ENCODE measurements at regions not wholly inside any gene's neighbourhood (a gene's known extent, or its start where the extent isn't known, plus 50 kb on each side); places are given as distances from the start of the nearest gene placed in this dataset.

DNA sequence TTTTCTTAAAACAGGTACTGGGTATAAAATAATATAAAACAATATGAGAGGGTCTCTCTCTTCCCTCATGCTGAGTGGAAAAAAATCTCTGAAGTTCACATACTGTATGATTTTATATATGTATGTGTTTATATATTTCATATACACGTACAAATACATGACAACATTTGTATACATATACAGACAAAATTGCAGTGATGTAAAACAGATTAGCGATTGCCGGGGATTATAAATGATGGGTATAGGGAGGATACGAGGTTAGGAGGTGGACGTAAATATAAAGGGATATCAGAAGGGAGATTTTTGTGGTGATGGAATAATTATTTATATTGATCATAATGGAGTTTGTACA lies 194.8 kb upstream of the PRSS16 start:
- DNase-seq (ENCODE audit: low spot score), result no peak

DNA sequence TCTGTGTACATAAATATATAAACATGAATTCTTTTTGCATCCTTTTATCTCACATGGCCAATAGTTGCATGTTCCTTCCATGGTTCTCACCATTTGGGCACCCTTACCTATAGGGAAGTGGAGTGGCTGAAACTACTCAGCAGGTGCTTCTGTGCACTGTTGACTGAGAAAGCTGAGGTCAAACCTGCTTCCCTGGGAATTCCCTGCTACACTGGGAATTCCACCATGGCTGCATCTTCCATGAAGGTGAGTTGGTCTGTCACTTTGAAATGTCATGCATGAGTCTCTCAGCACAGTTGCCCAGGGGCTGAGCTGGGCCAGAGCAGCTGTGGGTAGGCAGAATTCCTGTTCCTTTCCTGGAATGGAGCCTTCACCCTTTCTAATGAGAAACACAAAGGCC lies 193.8 kb upstream of the PRSS16 start:
- no peak for DNase-seq (ENCODE audit: low spot score)

DNA sequence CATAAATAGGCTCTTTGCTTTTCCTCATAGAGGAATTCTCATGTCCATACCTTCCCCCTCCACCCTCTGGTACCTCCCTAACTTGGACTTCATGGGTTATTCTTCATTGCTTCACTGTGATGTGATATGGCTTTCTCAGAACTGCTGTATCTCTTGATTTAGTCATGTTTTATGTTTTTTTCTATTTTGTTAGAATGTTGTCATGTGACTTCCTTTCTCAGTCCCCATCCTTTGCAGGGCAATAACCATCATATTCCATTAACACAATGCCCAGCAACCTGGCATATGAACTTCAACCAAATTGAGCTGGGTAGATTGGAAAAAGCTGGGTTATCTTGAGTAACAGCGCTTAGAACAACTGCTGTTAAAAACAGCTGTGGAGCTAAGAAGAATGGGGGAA lies 190.9 kb upstream of the PRSS16 start:
- DNase-seq (ENCODE audit: low spot score), result no peak

DNA sequence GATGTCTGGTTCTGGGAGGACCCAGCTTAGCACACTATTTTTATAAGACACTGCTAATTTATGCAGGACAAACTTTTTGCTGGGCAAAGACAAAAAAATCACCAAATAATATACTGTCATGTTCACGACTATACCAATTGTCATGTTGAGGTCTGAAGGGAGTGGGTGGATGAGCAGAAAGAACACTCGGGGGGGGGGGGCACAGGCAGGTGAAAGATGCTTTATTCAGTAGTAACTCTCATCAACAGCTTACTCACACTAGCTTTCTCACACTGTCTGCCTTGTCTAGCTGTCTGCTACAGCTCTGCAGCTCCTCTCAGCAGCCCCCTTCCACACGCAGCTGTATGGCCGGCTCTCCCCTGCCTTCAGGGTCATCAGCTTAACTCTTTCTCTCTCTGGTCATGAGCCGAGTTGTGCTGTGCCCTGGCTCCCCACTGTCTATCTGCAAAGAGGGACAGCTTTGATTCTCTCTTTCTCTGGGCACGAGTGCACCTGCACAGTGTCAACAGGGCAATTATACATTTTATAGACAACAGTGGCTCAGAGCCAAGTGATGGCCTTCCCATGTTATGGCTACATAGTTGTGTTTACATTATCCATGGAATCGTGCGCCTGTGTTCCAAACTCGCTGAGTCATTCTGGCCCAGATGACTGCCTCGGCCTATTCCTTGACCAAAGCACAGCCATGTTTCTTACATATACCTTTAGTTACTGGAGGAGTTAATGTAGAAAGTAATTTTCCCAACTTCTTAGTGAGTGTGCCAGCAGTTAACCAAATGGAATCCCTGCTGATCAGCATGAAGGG lies 187.7 kb upstream of the PRSS16 start:
- DNase-seq (ENCODE audit: low spot score), result no peak

DNA sequence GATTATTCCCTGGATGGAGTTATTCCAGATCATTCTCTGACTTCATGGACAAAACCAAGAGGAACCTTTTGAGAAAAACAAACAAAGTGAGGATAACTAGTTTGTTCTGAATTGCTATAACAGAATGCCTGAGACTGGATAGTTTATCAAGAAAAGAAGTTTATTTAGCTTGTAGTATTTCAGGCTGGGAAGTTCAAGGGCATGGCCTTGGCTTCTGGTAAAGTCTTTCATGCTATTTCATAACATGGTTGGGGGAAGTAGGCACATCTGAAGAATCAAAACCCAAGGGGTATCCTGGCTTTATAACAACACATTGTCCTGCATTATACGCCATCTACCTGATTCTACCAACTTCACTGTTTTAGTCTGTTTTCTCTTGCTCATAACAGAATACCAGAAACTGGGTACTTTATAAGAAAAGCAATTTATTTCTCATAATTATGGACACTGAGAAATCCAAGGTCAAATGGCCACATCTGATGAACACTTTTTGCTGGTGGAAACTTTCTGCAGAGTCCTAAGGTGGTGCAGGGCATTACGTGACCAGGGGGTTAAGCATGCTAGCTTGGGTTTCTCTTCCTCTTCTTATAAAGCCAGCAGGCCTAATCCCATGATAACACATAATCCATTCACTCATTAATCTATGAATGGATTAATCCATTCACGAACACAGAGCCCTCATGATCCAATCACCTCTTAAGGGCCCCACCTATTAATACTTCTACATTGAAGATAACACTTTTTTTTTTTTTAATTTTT lies 186.1 kb upstream of the PRSS16 start:
- no peak for DNase-seq (ENCODE audit: low spot score)

DNA sequence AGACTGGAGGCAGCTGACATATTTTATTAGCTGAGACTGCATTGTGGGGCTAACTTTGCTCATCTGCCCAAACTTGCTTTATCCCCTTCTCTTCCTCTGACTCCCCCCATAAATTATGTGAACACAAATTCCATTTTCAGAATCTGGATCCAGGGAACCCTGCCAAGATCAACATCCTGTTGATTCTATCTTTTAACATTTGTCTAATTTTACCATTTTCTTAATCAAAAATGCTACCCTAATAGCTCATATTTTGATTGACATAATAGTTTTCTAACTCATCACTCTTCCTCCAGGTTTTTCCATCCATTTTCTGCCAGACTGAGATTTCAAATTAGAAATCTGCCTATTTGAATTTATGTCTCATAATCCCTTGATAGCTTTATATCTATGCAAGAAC lies 184.7 kb upstream of the PRSS16 start:
- DNase-seq (ENCODE audit: low spot score), result no peak

DNA sequence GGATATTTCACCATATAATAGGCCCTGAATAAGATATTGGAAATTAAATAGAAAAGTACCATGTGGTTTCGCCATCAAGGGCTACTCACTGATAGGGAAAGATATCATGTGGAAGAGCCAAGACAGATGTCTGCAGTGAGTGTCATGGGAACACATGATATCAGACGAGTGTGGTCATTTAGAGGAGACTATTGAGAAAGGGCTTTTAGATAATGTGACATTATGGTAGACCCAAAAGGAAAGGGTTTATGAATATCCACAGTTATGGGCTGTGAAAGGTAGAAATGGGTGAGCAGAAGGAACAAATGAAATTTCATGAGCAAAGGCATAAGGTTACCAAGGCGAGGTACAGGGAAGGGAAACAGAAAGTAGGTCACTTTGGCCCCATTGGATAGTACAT lies 182.3 kb upstream of the PRSS16 start:
- no peak for DNase-seq (ENCODE audit: low spot score)

DNA sequence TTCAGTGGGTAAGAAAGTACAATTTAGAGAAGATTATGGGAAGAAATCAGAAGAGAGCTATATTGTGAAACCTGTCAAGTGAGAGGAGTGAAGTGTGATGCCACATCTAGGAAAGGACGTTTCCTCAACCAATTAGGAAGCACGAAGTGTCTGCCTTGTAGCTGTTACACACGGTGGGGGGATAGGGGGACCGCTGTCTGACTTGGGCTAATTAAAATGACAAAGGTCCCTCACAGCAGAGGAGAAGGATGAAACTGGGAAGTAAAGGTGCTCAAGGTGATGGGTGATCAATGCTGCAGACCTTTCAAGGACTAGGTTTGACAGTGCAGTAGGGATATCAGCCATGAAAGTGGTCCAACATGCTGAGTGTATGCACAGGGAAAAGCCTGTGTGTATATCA lies 181.1 kb upstream of the PRSS16 start:
- no peak for DNase-seq (ENCODE audit: low spot score)

DNA sequence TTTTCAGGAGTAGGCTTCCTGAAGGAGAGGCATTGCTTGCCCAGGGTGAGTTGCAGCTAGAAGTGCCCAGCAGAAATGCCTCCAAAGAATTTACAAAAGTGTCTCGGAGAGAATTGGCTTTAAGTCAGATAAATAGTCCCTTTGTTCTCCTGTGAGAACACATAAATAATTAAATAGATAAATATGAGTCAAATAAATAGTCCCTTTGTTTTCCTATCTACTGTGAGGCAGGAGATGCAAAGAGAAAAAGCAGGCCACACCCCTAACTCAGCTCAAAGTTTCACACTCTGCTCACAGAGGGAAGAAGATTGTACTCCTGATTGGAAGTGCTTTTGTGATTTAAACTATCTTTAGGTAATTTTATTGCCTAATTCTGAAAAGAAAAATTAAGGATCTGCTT lies 180.7 kb upstream of the PRSS16 start:
- peak; percentile 49 for DNase-seq (ENCODE audit: low spot score)

DNA sequence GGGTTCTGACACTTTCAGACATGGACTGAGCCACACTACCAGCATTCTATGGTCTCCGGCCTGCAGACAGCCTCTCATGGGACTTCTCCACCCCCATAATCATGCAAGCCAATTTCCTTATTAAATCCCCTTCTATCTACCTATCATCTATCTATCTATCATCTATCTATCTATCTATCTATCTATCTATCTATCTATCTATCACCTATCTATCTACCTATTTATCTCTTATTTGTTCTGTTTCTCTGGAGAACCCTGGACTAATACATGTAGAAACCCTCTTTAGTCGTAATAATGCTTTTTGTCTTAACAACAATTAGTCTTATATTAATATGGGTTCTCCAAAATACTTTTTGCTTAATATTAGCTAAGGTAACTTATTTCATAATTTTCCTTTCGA lies 174.1 kb upstream of the PRSS16 start:
- DNase-seq (ENCODE audit: low spot score), result no peak

DNA sequence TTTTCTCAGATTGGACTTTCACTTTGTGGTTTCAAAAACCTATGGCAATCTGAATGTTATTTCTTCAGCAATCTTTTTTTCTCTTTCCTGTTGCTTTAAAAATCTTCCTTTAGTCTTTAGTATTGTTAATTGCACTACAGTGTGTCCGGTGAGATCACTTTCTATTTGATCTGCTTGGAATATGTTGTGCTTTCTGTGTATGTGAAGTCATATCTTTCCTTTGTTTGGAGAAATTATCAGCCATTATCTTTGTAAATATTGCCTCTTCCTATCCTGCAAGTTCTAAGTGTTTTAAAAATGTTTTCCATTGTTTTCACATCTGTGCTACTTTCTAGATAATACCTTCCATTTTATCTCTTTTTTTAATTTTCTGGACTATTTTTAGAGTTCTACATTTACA lies 171.4 kb upstream of the PRSS16 start:
- no peak for DNase-seq (ENCODE audit: low spot score)

DNA sequence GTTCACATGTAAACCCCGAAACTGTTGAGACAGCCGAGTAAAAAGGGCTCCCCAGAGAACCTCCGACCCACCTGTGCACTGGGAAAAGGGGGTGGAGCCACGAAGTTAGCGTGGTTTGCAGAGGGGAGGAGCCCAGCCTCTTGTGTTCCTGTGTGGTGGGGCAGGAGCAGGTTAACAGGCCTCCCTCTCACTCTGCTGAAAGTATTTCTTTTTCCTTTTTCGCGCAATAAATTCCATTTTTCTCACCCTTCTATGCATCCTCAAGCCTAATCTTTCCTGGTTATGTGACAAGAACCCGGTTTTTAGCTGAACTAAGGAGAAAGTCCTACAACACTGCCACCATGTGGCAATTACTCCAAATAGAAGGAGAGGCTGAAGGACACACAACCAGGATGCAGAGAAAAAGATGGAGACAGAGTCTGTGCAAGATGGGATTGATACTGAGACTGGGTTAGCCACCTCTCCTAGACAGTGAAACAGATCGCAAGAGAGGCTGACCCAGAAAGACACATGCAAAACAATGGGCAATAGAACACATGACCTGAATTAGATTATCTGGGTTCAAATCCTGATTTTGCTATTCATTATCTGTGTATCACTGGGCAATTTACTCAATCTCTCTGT lies 168.7 kb upstream of the PRSS16 start:
- peak; percentile 79 for DNase-seq (ENCODE audit: low spot score)

DNA sequence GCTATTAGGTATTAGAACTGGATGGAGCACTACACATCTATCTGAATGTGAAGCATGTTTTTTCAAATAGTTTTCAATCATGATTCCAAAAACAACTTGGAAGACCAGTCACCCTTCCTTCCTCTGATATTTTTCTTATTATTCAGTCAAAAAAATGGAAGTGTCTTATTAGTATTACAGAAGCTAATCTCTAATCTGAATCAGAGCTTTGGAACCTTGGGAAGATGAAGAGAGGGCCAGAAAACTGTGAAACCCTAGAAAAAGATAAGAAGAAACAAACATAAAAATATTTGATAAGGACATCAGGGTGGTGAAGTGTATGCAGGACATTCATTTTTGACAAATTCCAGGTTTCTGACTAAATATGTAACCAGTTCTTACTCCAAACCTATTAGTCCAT lies 166.3 kb upstream of the PRSS16 start:
- no peak for DNase-seq (ENCODE audit: low spot score)

DNA sequence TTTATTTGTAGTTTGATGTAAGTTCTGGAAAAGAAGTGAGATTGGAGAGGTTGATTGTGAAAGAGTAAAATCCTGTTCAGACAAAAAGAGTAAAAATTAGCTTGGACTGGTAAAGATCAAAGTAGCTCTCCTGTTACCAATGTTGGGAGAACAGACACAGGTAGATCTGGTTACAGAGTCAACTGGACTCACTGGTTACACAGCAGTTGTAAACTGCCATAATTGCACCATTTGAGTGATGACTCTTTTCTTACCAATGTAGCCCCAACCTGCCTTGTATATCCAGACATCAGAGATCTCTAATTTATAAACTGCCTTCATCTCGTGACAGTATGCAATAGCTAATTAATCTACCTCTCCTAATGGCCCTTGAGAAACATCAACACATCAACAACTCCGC lies 165.6 kb upstream of the PRSS16 start:
- DNase-seq (ENCODE audit: low spot score), result no peak

DNA sequence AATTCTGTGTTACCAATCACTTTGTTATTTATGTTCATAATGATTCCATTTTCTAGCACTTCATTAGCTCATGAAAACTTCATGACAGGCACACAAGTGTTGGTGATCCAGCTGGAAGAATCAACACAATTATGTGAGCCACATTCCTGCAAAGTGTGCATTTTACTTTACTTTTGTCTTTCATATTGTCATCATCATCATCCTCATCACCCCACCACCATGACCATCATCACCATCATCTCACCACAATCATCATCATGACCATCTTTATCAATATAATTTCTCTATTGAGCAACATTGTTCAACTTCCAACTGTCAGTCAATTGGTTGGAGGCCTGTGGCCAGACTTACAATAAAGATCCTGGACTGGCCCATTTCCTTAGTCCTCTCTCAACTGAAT lies 159.4 kb upstream of the PRSS16 start:
- DNase-seq (ENCODE audit: low spot score), result no peak

DNA sequence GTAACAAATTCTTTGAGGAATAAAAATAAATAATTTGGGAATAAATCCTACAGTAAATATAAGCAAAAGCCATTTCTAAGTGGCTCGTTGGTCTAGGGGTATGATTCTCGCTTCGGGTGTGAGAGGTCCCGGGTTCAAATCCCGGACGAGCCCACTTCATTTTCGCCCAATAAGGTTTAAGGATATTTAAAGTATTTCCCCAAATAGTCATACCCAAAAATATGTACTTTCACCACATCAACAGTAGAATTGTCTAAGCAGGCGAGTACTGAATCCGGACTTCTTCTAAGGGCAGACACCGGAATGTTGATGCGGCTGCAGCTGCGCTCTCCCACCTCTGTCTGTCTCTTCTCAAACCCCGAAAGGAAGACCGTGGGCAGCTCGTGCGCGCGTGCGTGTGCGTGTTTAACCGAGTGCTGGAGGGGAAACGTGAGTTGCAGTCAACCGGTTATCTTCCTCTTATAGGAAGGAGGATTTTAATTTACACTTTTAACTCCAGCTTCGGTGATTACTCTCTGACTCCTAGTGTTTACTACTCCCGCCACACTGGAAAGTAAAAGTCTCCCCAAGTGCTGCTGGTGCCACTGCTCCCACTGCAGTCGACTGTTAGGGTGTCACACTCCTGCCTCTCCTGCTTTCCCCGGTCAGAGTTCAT lies 155.7 kb upstream of the PRSS16 start:
- DNase-seq (ENCODE audit: low spot score), result peak; percentile 11

DNA sequence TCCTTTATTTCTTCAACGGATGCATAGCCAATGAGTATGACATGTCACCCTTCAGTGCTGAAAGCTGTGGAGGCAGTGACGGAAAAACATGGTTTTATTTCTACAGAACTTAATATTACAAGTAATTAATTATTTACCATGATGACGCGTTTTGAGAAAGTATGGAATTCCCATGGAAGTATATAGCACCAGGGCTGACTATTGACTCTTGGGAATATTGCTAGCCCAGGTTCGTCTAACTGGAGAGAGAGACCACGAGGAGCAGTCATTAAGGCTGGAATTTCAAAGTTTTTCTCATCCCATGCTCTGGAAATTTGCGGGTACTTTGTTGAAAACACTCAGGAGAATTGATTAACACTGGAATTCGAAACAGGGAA lies 155.2 kb upstream of the PRSS16 start:
- no peak for DNase-seq (ENCODE audit: low spot score)

DNA sequence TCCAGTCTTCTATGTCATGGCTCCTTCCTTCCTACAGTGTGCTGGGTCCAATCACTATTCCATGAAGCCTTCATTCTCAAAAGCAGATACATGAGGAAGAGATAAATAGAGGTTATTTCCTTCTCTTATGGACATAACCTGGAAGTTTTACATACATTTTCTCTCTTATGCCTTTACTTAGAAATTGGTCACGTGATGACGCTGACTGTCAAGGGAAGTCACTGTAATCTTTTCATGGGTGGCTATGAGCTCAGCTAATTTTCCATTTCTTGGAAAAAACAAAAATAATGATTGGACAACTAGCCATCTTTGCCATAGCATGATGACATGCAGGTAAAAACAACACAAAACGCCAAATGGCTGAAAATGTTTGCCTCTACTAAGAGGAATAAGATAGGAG lies 151.6 kb upstream of the PRSS16 start:
- DNase-seq (ENCODE audit: low spot score), result no peak

DNA sequence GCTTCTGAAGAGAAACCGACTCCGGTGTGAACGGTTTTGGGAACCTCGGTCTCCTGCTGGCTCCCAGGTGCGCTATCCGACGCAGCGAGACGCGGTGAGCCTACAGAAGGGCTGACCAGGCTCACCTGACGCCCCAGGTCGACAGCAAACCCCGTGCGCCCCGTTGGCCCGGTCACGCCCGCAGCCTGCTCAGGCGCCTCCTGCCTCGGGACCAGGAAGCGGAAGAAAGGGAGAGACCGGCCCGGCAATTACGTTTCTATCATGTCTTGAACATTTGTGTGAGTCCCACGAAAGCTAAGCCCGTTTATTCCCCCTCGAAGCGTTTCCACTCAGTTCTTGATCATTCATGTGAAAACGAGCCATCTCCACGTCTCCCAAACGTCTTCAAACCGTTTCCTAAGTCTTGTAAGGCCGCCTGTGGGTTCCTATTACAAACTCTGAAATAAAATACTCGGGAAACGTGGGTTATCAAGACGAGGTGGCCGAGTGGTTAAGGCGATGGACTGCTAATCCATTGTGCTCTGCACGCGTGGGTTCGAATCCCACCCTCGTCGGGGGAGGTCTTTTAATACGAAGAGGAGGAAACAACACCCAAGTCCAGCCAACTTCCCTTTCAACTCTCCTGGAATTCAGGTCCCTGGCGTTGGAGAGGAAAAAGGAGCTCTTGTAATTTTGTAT lies 150.5 kb upstream of the PRSS16 start:
- DNase-seq (ENCODE audit: low spot score), result no peak

DNA sequence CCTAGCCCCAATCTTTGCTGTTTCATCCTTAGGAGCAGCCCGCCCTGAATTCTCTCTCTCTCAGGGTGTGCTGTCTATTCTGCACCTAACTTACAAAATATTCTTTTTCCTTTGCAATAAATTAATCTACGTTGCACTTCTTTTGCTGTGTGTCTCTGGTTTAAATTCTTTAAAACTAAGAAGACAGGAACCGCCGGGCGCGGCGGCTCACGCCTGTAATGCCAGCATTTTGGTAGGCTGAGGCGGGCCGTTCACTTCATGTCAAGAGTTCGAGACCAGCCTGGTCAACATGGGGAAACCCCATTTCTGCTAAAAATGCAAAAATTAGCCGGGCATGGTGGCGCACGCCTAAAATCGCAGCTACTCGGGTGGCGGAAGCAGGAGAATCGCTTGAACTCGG lies 148.5 kb upstream of the PRSS16 start:
- DNase-seq (ENCODE audit: low spot score), result no peak

DNA sequence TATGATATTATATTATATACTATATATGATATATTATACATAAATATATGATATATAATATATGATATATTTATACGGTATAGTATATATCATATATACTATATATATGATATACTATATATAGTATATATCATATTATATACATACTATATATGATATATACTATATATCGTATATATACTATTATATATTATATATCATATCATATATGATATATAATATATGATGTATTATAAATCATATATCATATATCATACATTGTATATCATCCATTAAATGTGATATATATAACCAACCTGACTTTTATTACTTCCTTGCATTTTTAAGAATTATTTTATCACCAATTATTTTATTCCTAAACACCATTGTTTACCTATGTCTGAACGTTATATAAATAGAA lies 146.6 kb upstream of the PRSS16 start:
- DNase-seq (ENCODE audit: low spot score), result no peak

DNA sequence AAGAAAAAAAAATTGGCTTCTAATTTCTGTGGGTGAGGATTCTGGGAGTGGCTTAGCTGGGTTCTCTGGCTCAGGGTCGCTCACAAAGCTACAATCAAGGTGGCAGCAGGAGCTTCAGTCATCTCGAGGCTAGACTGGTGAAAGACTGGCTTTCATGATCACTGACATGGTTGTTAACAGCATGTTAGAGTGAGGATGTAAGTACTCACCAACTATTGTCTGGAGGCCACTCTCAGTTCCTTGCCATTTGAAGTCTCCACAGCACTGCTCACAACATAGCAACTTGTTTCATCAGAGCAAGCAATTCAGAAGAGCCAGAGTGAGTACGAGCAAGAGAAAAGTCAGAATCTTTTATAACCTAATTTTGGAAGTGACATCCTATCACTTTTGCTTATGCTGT lies 145.7 kb upstream of the PRSS16 start:
- DNase-seq (ENCODE audit: low spot score), result no peak
